Keratinocyte (primary cell): ENCODE measurements at regions not wholly inside any gene's neighbourhood (a gene's known extent, or its start where the extent isn't known, plus 50 kb on each side); places are given as distances from the start of the nearest gene placed in this dataset.
"Not testable (repeated sequence)": the region's sequence is repeated elsewhere in the genome, so short reads cannot be mapped to it uniquely, and the experiment has no call there.

Experiments used
- DNase-seq: peaks from one replicate; pipeline ENCODE4 v3.0.0-alpha.2; 2011; ENCODE audit warnings: low read depth, missing footprints, low spot score
- FAIRE-seq: peaks from 2 replicates; lab custom pipeline; 2011; peaks lifted over from hg19 to GRCh38; lab: Jason Lieb, UNC
- H2AFZ ChIP-seq: 2 replicates; pipeline ENCODE4 v1.6.0; 2012; ENCODE audit warnings: low read length, control low read depth, inconsistent platforms; ENCODE audit not compliant: control insufficient read depth
- H3K27ac ChIP-seq: 2 replicates; pipeline ENCODE4 v1.5.1; 2011; ENCODE audit warnings: low read length; ENCODE audit not compliant: control insufficient read depth, insufficient read depth
- H3K27me3 ChIP-seq: 3 replicates; pipeline ENCODE4 v1.6.0; 2011; ENCODE audit warnings: low read length; ENCODE audit not compliant: control insufficient read depth, insufficient read depth; ENCODE audit errors: extremely low read depth
- H3K36me3 ChIP-seq, 2 experiments: 2 replicates in 1 of 2; 3 replicates in 1 of 2; pipeline ENCODE4 v1.5.1; 2011; ENCODE audit warnings: low read length in 2 of 2, mild to moderate bottlenecking in 1 of 2; ENCODE audit not compliant: control insufficient read depth in 2 of 2, insufficient read depth in 2 of 2; ENCODE audit errors: extremely low read depth in 1 of 2
- H3K4me1 ChIP-seq: 3 replicates; pipeline ENCODE4 v1.5.1; 2011; ENCODE audit warnings: low read length; ENCODE audit not compliant: control insufficient read depth, insufficient read depth; ENCODE audit errors: extremely low read depth
- H3K4me2 ChIP-seq: 3 replicates; pipeline ENCODE4 v1.6.0; 2011; ENCODE audit warnings: low read depth, low read length; ENCODE audit not compliant: control insufficient read depth, insufficient read depth; ENCODE audit errors: extremely low read depth
- H3K4me3 ChIP-seq, 3 experiments: fragments of 200-600 bp in 1 of 3; sonication (generic) in 1 of 3; 2 replicates in 2 of 3; 3 replicates in 1 of 3; pipeline ENCODE4 v1.5.1; 2011 to 2016; ENCODE audit warnings: low read length in 3 of 3, mild to moderate bottlenecking in 3 of 3, control low read depth in 2 of 3, inconsistent platforms in 1 of 3, low read depth in 1 of 3, mixed read lengths in 1 of 3, mixed run types in 1 of 3, moderate library complexity in 1 of 3; ENCODE audit not compliant: control insufficient read depth in 2 of 3, insufficient read depth in 2 of 3; ENCODE audit errors: extremely low read depth in 1 of 3
- H3K79me2 ChIP-seq: 2 replicates; pipeline ENCODE4 v1.6.0; 2012; ENCODE audit warnings: low read length; ENCODE audit not compliant: control insufficient read depth, insufficient read depth
- H3K9ac ChIP-seq: 3 replicates; pipeline ENCODE4 v1.6.0; 2011; ENCODE audit warnings: low read length; ENCODE audit not compliant: control insufficient read depth, insufficient read depth; ENCODE audit errors: extremely low read depth
- H3K9me1 ChIP-seq: 3 replicates; pipeline ENCODE4 v1.6.0; 2011; ENCODE audit warnings: low read length; ENCODE audit not compliant: control insufficient read depth, insufficient read depth; ENCODE audit errors: extremely low read depth
- H3K9me3 ChIP-seq: 2 replicates; pipeline ENCODE4 v1.5.1; 2012; ENCODE audit warnings: low read depth, low read length; ENCODE audit not compliant: control insufficient read depth
- H4K20me1 ChIP-seq: 3 replicates; pipeline ENCODE4 v1.6.0; 2011; ENCODE audit warnings: low read length; ENCODE audit not compliant: control insufficient read depth, insufficient read depth; ENCODE audit errors: extremely low read depth
- EZH2 ChIP-seq: IDR thresholded peaks from one replicate; pipeline ENCODE4 v1.6.1; 2012; ENCODE audit warnings: inconsistent platforms, mild to moderate bottlenecking, low read length, moderate library complexity
- dilution Hi-C: fragments of 300-500 bp; cut with MboI; formaldehyde crosslinking; loops from one replicate; pipeline ENCODE4 v1.7.0; 2020; ENCODE audit warnings: low sequenced_read_pairs; ENCODE audit not compliant: extremely low pct_ligation_motif_present
- TF ChIP-seq, protein P1 (sequence below), 3 experiments: IDR thresholded peaks in 1 of 3; conservative IDR thresholded peaks in 1 of 3; optimal IDR thresholded peaks in 1 of 3; 2 replicates in 2 of 3; 3 replicates in 1 of 3; pipeline versions ENCODE3 to v1.5.1; 2011; ENCODE audit warnings: low read length in 3 of 3, mild to moderate bottlenecking in 3 of 3, moderate library complexity in 2 of 3, control low read depth in 1 of 3, inconsistent platforms in 1 of 3; ENCODE audit not compliant: insufficient read depth in 2 of 3; ENCODE audit errors: extremely low read depth in 1 of 3

DNA sequence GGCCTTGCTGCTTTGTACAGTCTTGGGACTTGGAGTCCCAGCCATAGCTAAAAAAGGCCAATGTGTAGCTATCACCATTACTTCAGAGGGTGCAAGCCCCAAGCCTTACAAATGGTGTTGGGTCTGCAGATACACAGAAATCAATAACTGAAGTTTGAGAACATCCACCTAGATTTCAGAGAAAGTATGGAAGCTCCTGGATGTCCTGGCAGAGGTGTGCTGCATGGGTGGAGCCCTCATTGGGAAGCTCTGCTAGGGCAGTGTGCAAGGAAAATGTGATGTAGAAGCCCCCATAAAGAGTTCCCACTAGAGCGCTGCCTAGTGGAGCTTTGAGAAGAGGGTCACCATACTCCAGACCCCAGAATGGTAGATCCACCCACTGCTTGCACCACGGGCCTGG lies 626.7 kb upstream of the COX7C start:
- Histone ChIP-seq H3K27me3 (no peaks in the 10 kb centered on the region), H3K4me1 (no peaks in the 10 kb centered on the region), H3K79me2 (no peaks in the 10 kb centered on the region), H3K9me3 (peaks cover 3% of the 10 kb centered on the region), H3K4me2 (no peak overlapping the region), H4K20me1 (no peaks in the 10 kb centered on the region), H3K9ac (no peak overlapping the region), H3K27ac (no peak overlapping the region), H3K36me3 (no peaks in the 10 kb centered on the region), H3K9me1 (no peaks in the 10 kb centered on the region), H2AFZ (no peak overlapping the region), H3K4me3 (no peak overlapping the region)
- dilution Hi-C loops: no loop called here
- FAIRE-seq (no peak), DNase-seq (no peak)
- no peak for TF ChIP-seq EZH2
- TF ChIP-seq, protein P1, sequence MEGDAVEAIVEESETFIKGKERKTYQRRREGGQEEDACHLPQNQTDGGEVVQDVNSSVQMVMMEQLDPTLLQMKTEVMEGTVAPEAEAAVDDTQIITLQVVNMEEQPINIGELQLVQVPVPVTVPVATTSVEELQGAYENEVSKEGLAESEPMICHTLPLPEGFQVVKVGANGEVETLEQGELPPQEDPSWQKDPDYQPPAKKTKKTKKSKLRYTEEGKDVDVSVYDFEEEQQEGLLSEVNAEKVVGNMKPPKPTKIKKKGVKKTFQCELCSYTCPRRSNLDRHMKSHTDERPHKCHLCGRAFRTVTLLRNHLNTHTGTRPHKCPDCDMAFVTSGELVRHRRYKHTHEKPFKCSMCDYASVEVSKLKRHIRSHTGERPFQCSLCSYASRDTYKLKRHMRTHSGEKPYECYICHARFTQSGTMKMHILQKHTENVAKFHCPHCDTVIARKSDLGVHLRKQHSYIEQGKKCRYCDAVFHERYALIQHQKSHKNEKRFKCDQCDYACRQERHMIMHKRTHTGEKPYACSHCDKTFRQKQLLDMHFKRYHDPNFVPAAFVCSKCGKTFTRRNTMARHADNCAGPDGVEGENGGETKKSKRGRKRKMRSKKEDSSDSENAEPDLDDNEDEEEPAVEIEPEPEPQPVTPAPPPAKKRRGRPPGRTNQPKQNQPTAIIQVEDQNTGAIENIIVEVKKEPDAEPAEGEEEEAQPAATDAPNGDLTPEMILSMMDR (optimal IDR thresholded peaks at IDR 0.05 in 1 of 3, IDR thresholded peaks at IDR 0.05 in 1 of 3, conservative IDR thresholded peaks at IDR 0.05 in 1 of 3; ENCODE audit: extremely low read depth in 1 of 3, insufficient read depth in 2 of 3, low read length in 3 of 3): no peak

DNA sequence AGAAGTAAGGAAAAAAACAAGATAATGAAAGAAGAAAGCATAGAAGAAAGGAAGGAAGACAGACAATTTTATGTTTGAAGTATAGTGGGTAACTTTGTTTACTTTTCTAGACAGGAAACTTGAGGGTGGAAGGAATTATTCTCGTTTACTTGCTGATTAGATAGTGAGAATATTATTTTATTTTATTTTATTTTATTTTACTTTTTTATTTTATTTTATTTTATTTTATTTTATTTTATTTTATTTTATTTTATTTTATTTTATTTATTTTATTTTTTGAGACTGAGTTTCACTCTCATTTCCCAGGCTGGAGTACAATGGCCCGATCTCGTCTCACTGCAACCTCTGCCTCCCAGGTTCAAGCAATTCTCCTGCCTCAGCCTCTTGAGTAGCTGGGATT lies 623.1 kb upstream of the COX7C start:
- H3K79me2 ChIP-seq, FAIRE-seq, H3K27me3 ChIP-seq, H2AFZ ChIP-seq, H3K9me1 ChIP-seq, H3K4me2 ChIP-seq, H3K4me3 ChIP-seq, H3K9ac ChIP-seq, H3K9me3 ChIP-seq, H4K20me1 ChIP-seq, H3K27ac ChIP-seq, H3K36me3 ChIP-seq, DNase-seq, dilution Hi-C loops, H3K4me1 ChIP-seq: not testable (repeated sequence)

- TF ChIP-seq, protein P1 (optimal IDR thresholded peaks at IDR 0.05 in 1 of 3, IDR thresholded peaks at IDR 0.05 in 1 of 3, conservative IDR thresholded peaks at IDR 0.05 in 1 of 3; ENCODE audit: extremely low read depth in 1 of 3, insufficient read depth in 2 of 3, low read length in 3 of 3): no peak
- no peak for TF ChIP-seq EZH2
- no peaks in the 10 kb centered on the region for H3K4me1 ChIP-seq
- H3K27ac ChIP-seq: no peak overlapping the region
- H3K36me3 ChIP-seq: no peaks in the 10 kb centered on the region
- no peaks in the 10 kb centered on the region for H3K9me1 ChIP-seq
- H3K4me3 ChIP-seq: no peak overlapping the region
- no peak overlapping the region for H3K4me2 ChIP-seq
- H3K9me3 ChIP-seq: no peaks in the 10 kb centered on the region
- dilution Hi-C loops: no loop called here
- no peaks in the 10 kb centered on the region for H3K79me2 ChIP-seq
- H3K9ac ChIP-seq: no peak overlapping the region
- DNase-seq (no peak), FAIRE-seq (no peak)
- no peaks in the 10 kb centered on the region for H4K20me1 ChIP-seq
- no peak overlapping the region for H2AFZ ChIP-seq
- no peaks in the 10 kb centered on the region for H3K27me3 ChIP-seq
Observed at GRCh38 chr5:85998656-85999055, 619.1 kb upstream of the COX7C start.
